SK-N-SH (cell line): ENCODE measurements at regions not wholly inside any gene's neighbourhood (a gene's known extent, or its start where the extent isn't known, plus 50 kb on each side); places are given as distances from the start of the nearest gene placed in this dataset.

Experiments used
- CTCF ChIA-PET: fragments of 300-600, 350-600 bp; formaldehyde crosslinking; extraction: SDS; loops from one replicate; lab custom pipeline; 2021; lab: Yijun Ruan, JAX
- POLR2A ChIA-PET: fragments of 350-600 bp; sonication (Branson Sonifier 250); formaldehyde crosslinking; extraction: SDS; loops from one replicate; lab custom pipeline; 2020; ENCODE audit warnings: antibody characterized with exemption, inconsistent platforms; lab: Yijun Ruan, JAX
- DNase-seq: peaks from one replicate; pipeline ENCODE4 v3.0.0; 2012
- H2AFZ ChIP-seq: fragments of 200-600 bp; sonication (generic); 2 replicates; pipeline ENCODE4 v1.8.1; 2016; ENCODE audit warnings: antibody characterized with exemption, mild to moderate bottlenecking, low read depth
- H3F3A ChIP-seq: fragments of 200-600 bp; sonication (generic); replicated peaks from 2 replicates; pipeline ENCODE3; 2016; ENCODE audit warnings: antibody characterized with exemption, mild to moderate bottlenecking; ENCODE audit not compliant: insufficient read depth
- H3K27ac ChIP-seq, 2 experiments: fragments of 200-500 bp in 1 of 2; fragments of 200-600 bp in 1 of 2; sonication (Bioruptor generic) in 1 of 2; sonication (generic), shearing (Covaris generic) in 1 of 2; 2 replicates each; pipeline versions ENCODE4 v1.5.1 to v1.6.1; 2014 to 2016; ENCODE audit warnings: low read depth in 2 of 2, inconsistent platforms in 1 of 2, low read length in 1 of 2, mild to moderate bottlenecking in 1 of 2, mixed read lengths in 1 of 2
- H3K27me3 ChIP-seq: fragments of 200-600 bp; sonication (generic), shearing (Covaris generic); 2 replicates; pipeline ENCODE4 v1.6.1; 2016; ENCODE audit warnings: mixed run types; ENCODE audit not compliant: insufficient read depth
- H3K36me3 ChIP-seq, 2 experiments: fragments of 200-500 bp in 1 of 2; fragments of 200-600 bp in 1 of 2; sonication (Bioruptor generic) in 1 of 2; sonication (generic) in 1 of 2; replicated peaks in 1 of 2; 2 replicates each; pipeline versions ENCODE3 to v1.5.1; 2014 to 2016; ENCODE audit warnings: low read length in 1 of 2, mild to moderate bottlenecking in 1 of 2; ENCODE audit not compliant: insufficient read depth in 2 of 2, control insufficient read depth in 1 of 2
- H3K4me1 ChIP-seq, 2 experiments: fragments of 200-500 bp in 1 of 2; fragments of 200-600 bp in 1 of 2; sonication (Bioruptor generic) in 1 of 2; sonication (generic), shearing (Covaris generic) in 1 of 2; 2 replicates each; pipeline versions ENCODE4 v1.5.1 to v1.6.1; 2014 to 2016; ENCODE audit warnings: low read depth in 1 of 2, low read length in 1 of 2, mixed run types in 1 of 2; ENCODE audit not compliant: insufficient read depth in 2 of 2, control insufficient read depth in 1 of 2
- H3K4me2 ChIP-seq: fragments of 200-600 bp; sonication (generic), shearing (Covaris generic); 2 replicates; pipeline ENCODE4 v1.6.1; 2017; ENCODE audit warnings: mixed run types
- H3K4me3 ChIP-seq, 2 experiments: fragments of 200-500 bp in 1 of 2; fragments of 200-600 bp in 1 of 2; sonication (Bioruptor generic) in 1 of 2; sonication (generic), shearing (Covaris generic) in 1 of 2; 2 replicates each; pipeline versions ENCODE4 v1.5.1 to v1.8.1; 2014 to 2016; ENCODE audit warnings: low read depth in 2 of 2, inconsistent platforms in 1 of 2, low read length in 1 of 2, mild to moderate bottlenecking in 1 of 2, mixed read lengths in 1 of 2, moderate library complexity in 1 of 2
- H3K79me2 ChIP-seq: fragments of 200-600 bp; sonication (generic); 2 replicates; pipeline ENCODE4 v1.8.1; 2017; ENCODE audit warnings: mild to moderate bottlenecking; ENCODE audit not compliant: insufficient read depth
- H3K9ac ChIP-seq: fragments of 200-600 bp; sonication (generic); 2 replicates; pipeline ENCODE4 v1.6.1; 2017; ENCODE audit warnings: mixed run types
- H3K9me2 ChIP-seq: fragments of 200-600 bp; sonication (generic); 2 replicates; pipeline ENCODE4 v1.6.1; 2017; ENCODE audit warnings: mixed run types
- H3K9me3 ChIP-seq: fragments of 200-600 bp; sonication (generic); 2 replicates; pipeline ENCODE4 v1.6.1; 2017; ENCODE audit warnings: mixed run types, mild to moderate bottlenecking, moderate library complexity
- H4K20me1 ChIP-seq: fragments of 200-600 bp; sonication (generic); 2 replicates; pipeline ENCODE4 v1.6.1; 2017; ENCODE audit warnings: mild to moderate bottlenecking, mixed run types; ENCODE audit not compliant: insufficient read depth
- CHD2 ChIP-seq: fragments of 150-350 bp; IDR thresholded peaks from 2 replicates; pipeline ENCODE4 v1.6.1; 2018; ENCODE audit warnings: low read length; ENCODE audit not compliant: partially characterized antibody
- ELF1 ChIP-seq: IDR thresholded peaks from 2 replicates; pipeline ENCODE4 v1.4.0; 2012
- EP300 ChIP-seq, 2 experiments: IDR thresholded peaks; 2 replicates each; pipeline versions ENCODE4 v1.4.0 to v1.6.1; 2012; ENCODE audit warnings: borderline replicate concordance in 1 of 2, low read depth in 1 of 2, low read length in 1 of 2
- EZH2phosphoT487 ChIP-seq: fragments of 200-600 bp; sonication (generic); IDR thresholded peaks from 2 replicates; pipeline ENCODE4 v1.6.1; 2017; ENCODE audit warnings: low read depth, mixed run types, mild to moderate bottlenecking, antibody characterized with exemption, moderate library complexity, borderline replicate concordance
- FOSL2 ChIP-seq: IDR thresholded peaks from 2 replicates; pipeline ENCODE4 v1.4.0; 2012; ENCODE audit warnings: low read depth, mild to moderate bottlenecking, moderate library complexity, borderline replicate concordance
- FOXJ3 ChIP-seq: sonication (generic); formaldehyde crosslinking; IDR thresholded peaks from 2 replicates; pipeline ENCODE4 v1.5.1; 2020; ENCODE audit warnings: mild to moderate bottlenecking, missing genetic modification reagents
- FOXM1 ChIP-seq: IDR thresholded peaks from 2 replicates; pipeline ENCODE4 v1.4.0; 2012; ENCODE audit warnings: low read depth, mild to moderate bottlenecking
- GABPA ChIP-seq: IDR thresholded peaks from 2 replicates; pipeline ENCODE4 v1.4.0; 2012; ENCODE audit warnings: low read depth, mild to moderate bottlenecking
- GATA2 ChIP-seq: sonication (generic); formaldehyde crosslinking; IDR thresholded peaks from 2 replicates; pipeline ENCODE4 v1.5.0; 2020; ENCODE audit warnings: mild to moderate bottlenecking, missing genetic modification reagents
- MEF2A ChIP-seq: IDR thresholded peaks from 2 replicates; pipeline ENCODE4 v1.4.0; 2012; ENCODE audit warnings: low read depth, borderline replicate concordance
- NRF1 ChIP-seq: IDR thresholded peaks from 2 replicates; pipeline ENCODE4 v1.6.1; 2012; ENCODE audit warnings: low read depth, mild to moderate bottlenecking, low read length
- RAD21 ChIP-seq: IDR thresholded peaks from 2 replicates; pipeline ENCODE4 v1.6.1; 2012; ENCODE audit warnings: mild to moderate bottlenecking, low read length
- TCF12 ChIP-seq: IDR thresholded peaks from 2 replicates; pipeline ENCODE4 v1.4.0; 2012
- TEAD4 ChIP-seq: IDR thresholded peaks from 2 replicates; pipeline ENCODE4 v1.4.0; 2012; ENCODE audit warnings: mild to moderate bottlenecking, borderline replicate concordance; ENCODE audit not compliant: insufficient read depth
- WGBS: methylation state at CpG from one replicate; pipeline ENCODE4 v1.1.6; 2017; ENCODE audit warnings: low lambda C conversion rate; 5-methylcytosine and 5-hydroxymethylcytosine counted together
- TF ChIP-seq, protein P1 (sequence below): IDR thresholded peaks from 2 replicates; pipeline ENCODE4 v1.4.0; 2012; ENCODE audit warnings: low read depth
- TF ChIP-seq, protein P2 (sequence below): fragments of 150-350 bp; IDR thresholded peaks from 2 replicates; pipeline ENCODE4 v1.6.1; 2016; ENCODE audit warnings: mild to moderate bottlenecking, low read depth, low read length
- TF ChIP-seq, protein P3 (sequence below): IDR thresholded peaks from 2 replicates; pipeline ENCODE4 v1.4.0; 2012; ENCODE audit warnings: low read depth, borderline replicate concordance
- TF ChIP-seq, protein P4 (sequence below): IDR thresholded peaks from 2 replicates; pipeline ENCODE4 v1.4.0; 2012; ENCODE audit warnings: low read depth, borderline replicate concordance
- TF ChIP-seq, protein P5 (sequence below): IDR thresholded peaks from 2 replicates; pipeline ENCODE4 v1.6.1; 2012; ENCODE audit warnings: mild to moderate bottlenecking, low read depth, low read length, moderate library complexity

DNA sequence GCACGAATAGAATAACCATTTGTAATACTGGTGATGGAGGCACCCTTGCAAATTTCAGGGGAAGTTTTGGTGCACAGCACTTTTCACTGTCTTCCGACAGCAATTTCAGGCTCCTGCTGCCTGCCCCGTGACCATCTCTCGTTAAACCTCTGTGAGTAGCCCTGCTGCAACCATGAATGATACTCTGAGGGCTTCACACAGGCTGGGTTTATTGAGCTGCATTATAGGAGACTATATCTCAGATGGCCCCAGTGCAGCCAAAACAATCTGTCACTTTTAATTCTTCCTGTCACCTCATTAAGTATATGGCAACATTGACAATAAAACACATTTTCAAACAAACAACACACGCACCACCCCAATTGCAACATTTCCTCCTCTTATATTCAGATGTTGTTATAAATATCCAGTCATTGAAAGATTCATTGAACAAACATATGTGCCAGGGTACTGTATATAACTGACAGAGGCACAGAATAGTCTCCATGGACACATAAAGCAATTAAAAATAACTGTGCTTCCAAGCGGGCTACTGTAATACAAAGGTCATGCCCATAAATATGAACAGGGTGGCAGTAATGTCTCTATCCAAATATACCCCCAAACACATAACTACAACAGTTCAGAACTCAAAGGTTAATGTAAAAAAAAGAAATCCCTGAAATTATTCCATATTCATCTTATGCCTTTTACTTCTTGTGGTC lies 477.0 kb downstream of the GBA3 start:
- no peaks in the 10 kb centered on the region for H4K20me1 ChIP-seq
- H3K36me3 ChIP-seq = no peaks in the 10 kb centered on the region
- 4% methylated on average over 5 of the region's 6 CpGs for WGBS
- no peaks in the 10 kb centered on the region for H3K79me2 ChIP-seq
- no peaks in the 10 kb centered on the region for H3K9me3 ChIP-seq
- ChIA-PET POLR2A (no interaction called here), CTCF (no interaction called here)
- no peak for TF ChIP-seq FOSL2
- TF ChIP-seq TCF12 = no peak
- TF ChIP-seq, protein P1, sequence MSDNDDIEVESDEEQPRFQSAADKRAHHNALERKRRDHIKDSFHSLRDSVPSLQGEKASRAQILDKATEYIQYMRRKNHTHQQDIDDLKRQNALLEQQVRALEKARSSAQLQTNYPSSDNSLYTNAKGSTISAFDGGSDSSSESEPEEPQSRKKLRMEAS = no peak
- no peak for TF ChIP-seq MEF2A
- no peak for TF ChIP-seq GABPA
- TF ChIP-seq NRF1 = no peak
- no peak for TF ChIP-seq CHD2
- TF ChIP-seq EZH2phosphoT487 = no peak
- TF ChIP-seq, protein P2, sequence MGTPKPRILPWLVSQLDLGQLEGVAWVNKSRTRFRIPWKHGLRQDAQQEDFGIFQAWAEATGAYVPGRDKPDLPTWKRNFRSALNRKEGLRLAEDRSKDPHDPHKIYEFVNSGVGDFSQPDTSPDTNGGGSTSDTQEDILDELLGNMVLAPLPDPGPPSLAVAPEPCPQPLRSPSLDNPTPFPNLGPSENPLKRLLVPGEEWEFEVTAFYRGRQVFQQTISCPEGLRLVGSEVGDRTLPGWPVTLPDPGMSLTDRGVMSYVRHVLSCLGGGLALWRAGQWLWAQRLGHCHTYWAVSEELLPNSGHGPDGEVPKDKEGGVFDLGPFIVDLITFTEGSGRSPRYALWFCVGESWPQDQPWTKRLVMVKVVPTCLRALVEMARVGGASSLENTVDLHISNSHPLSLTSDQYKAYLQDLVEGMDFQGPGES = no peak
- no peak for TF ChIP-seq FOXJ3 (CRISPR knock-in tag)
- TF ChIP-seq RAD21 = no peak
- TF ChIP-seq, protein P3, sequence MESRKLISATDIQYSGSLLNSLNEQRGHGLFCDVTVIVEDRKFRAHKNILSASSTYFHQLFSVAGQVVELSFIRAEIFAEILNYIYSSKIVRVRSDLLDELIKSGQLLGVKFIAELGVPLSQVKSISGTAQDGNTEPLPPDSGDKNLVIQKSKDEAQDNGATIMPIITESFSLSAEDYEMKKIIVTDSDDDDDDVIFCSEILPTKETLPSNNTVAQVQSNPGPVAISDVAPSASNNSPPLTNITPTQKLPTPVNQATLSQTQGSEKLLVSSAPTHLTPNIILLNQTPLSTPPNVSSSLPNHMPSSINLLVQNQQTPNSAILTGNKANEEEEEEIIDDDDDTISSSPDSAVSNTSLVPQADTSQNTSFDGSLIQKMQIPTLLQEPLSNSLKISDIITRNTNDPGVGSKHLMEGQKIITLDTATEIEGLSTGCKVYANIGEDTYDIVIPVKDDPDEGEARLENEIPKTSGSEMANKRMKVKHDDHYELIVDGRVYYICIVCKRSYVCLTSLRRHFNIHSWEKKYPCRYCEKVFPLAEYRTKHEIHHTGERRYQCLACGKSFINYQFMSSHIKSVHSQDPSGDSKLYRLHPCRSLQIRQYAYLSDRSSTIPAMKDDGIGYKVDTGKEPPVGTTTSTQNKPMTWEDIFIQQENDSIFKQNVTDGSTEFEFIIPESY = no peak
- TF ChIP-seq ELF1 = no peak
- TF ChIP-seq GATA2 (CRISPR knock-in tag) = no peak
- no peak for TF ChIP-seq FOXM1
- TF ChIP-seq EP300 (IDR thresholded peaks at IDR 0.05; ENCODE audit: borderline replicate concordance in 1 of 2, low read depth in 1 of 2, low read length in 1 of 2) = no peak
- TF ChIP-seq, protein P4, sequence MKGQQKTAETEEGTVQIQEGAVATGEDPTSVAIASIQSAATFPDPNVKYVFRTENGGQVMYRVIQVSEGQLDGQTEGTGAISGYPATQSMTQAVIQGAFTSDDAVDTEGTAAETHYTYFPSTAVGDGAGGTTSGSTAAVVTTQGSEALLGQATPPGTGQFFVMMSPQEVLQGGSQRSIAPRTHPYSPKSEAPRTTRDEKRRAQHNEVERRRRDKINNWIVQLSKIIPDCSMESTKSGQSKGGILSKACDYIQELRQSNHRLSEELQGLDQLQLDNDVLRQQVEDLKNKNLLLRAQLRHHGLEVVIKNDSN = no peak
- TF ChIP-seq, protein P5, sequence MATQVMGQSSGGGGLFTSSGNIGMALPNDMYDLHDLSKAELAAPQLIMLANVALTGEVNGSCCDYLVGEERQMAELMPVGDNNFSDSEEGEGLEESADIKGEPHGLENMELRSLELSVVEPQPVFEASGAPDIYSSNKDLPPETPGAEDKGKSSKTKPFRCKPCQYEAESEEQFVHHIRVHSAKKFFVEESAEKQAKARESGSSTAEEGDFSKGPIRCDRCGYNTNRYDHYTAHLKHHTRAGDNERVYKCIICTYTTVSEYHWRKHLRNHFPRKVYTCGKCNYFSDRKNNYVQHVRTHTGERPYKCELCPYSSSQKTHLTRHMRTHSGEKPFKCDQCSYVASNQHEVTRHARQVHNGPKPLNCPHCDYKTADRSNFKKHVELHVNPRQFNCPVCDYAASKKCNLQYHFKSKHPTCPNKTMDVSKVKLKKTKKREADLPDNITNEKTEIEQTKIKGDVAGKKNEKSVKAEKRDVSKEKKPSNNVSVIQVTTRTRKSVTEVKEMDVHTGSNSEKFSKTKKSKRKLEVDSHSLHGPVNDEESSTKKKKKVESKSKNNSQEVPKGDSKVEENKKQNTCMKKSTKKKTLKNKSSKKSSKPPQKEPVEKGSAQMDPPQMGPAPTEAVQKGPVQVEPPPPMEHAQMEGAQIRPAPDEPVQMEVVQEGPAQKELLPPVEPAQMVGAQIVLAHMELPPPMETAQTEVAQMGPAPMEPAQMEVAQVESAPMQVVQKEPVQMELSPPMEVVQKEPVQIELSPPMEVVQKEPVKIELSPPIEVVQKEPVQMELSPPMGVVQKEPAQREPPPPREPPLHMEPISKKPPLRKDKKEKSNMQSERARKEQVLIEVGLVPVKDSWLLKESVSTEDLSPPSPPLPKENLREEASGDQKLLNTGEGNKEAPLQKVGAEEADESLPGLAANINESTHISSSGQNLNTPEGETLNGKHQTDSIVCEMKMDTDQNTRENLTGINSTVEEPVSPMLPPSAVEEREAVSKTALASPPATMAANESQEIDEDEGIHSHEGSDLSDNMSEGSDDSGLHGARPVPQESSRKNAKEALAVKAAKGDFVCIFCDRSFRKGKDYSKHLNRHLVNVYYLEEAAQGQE = no peak
- TF ChIP-seq TEAD4 = no peak
- H3K4me3 ChIP-seq = no peak overlapping the region
- H3K9me2 ChIP-seq = no peaks in the 10 kb centered on the region
- H3K4me2 ChIP-seq = no peak overlapping the region
- no peak overlapping the region for H3K9ac ChIP-seq
- H3K4me1 ChIP-seq = no peaks in the 10 kb centered on the region
- H3K27ac ChIP-seq = no peak overlapping the region
- no peaks in the 10 kb centered on the region for H3K27me3 ChIP-seq
- H2AFZ ChIP-seq = no peak overlapping the region
- DNase-seq = no peak
- H3F3A ChIP-seq = no peaks in the 10 kb centered on the region
